ENCODE measurements at regions not wholly inside any gene's neighbourhood (a gene's known extent, or its start where the extent isn't known, plus 50 kb on each side); places are given as distances from the start of the nearest gene placed in this dataset.

DNA sequence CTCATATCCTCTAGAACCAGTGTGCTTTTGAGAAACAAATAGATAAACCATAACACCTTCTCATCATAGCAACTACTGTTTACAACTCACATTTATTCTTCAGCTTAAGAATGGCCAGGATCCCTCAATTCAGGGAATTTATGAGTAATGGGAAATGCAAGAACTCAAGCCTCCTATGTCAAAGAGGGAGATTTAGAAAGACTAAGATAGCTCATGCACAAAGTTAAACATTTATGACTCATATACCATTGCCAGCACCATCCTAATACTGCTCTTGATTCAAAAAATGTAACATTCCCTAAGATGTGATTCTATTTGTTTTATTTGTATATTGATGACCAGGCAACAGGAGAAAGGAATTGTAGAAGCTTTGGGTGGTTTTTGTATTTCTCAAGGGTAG, 172.8 kb downstream of the CYP26B1 start:
- no peaks in the 10 kb centered on the region for H3K36me3 ChIP-seq
- H3K27me3 ChIP-seq = no peaks in the 10 kb centered on the region
- no peak overlapping the region for H3K4me3 ChIP-seq
- TF ChIP-seq POLR2A (IDR thresholded peaks at IDR 0.05) = no peak
- TF ChIP-seq, protein P1, sequence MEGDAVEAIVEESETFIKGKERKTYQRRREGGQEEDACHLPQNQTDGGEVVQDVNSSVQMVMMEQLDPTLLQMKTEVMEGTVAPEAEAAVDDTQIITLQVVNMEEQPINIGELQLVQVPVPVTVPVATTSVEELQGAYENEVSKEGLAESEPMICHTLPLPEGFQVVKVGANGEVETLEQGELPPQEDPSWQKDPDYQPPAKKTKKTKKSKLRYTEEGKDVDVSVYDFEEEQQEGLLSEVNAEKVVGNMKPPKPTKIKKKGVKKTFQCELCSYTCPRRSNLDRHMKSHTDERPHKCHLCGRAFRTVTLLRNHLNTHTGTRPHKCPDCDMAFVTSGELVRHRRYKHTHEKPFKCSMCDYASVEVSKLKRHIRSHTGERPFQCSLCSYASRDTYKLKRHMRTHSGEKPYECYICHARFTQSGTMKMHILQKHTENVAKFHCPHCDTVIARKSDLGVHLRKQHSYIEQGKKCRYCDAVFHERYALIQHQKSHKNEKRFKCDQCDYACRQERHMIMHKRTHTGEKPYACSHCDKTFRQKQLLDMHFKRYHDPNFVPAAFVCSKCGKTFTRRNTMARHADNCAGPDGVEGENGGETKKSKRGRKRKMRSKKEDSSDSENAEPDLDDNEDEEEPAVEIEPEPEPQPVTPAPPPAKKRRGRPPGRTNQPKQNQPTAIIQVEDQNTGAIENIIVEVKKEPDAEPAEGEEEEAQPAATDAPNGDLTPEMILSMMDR (IDR thresholded peaks at IDR 0.05) = no peak
- TF ChIP-seq EP300 (IDR thresholded peaks at IDR 0.05) = no peak
- peaks cover 7% of the 10 kb centered on the region for H3K9me3 ChIP-seq
- no peak overlapping the region for H3K27ac ChIP-seq
- H3K4me1 ChIP-seq = no peaks in the 10 kb centered on the region
- no peak for DNase-seq (ENCODE audit: low spot score in 2 of 2)

DNA sequence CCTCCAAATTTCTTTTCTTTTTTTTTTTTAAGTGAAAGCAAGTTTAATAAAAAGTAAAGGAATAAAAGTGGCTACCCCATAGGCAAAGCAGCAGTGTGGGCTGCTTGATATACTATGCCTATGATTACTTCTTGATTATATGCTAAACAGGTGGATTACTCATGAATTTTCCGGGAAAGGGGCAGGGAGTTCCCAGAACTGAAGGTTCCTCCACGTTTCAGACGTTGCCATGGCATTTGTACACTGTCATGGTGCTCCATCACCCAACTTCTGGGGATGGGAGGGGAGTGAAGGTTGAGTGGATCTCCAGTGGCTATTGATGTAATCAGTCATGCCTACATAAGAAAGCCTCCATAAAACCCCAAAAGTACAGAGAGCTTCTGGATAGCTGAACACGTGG, 176.2 kb downstream of the CYP26B1 start:
- WGBS = 76% methylated on average over 4 of the region's 4 CpGs
- no peak overlapping the region for H3K4me3 ChIP-seq
- H3K27me3 ChIP-seq = no peaks in the 10 kb centered on the region
- H3K4me1 ChIP-seq = no peaks in the 10 kb centered on the region
- TF ChIP-seq, protein P1 (IDR thresholded peaks at IDR 0.05) = no peak
- TF ChIP-seq POLR2A (IDR thresholded peaks at IDR 0.05) (no peak), POLR2AphosphoS5 (IDR thresholded peaks at IDR 0.05) (no peak), EP300 (IDR thresholded peaks at IDR 0.05) (no peak)
- H3K27ac ChIP-seq = no peak overlapping the region
- no peak for DNase-seq (ENCODE audit: low spot score in 2 of 2)
- no peaks in the 10 kb centered on the region for H3K9me3 ChIP-seq
- no peaks in the 10 kb centered on the region for H3K36me3 ChIP-seq

- Histone ChIP-seq H3K27me3 (no peaks in the 10 kb centered on the region), H3K36me3 (no peaks in the 10 kb centered on the region), H3K4me3 (no peak overlapping the region), H3K27ac (no peak overlapping the region), H3K4me1 (no peaks in the 10 kb centered on the region), H3K9me3 (no peaks in the 10 kb centered on the region)
- no peak for DNase-seq (ENCODE audit: low spot score in 2 of 2)
- 50% methylated on average over 1 of the region's 1 CpG for WGBS
- TF ChIP-seq, protein P1 (IDR thresholded peaks at IDR 0.05) = no peak
- TF ChIP-seq POLR2A (IDR thresholded peaks at IDR 0.05) (no peak), EP300 (IDR thresholded peaks at IDR 0.05) (no peak), POLR2AphosphoS5 (IDR thresholded peaks at IDR 0.05) (no peak)
These were observed 182.1 kb downstream of the CYP26B1 start for GRCh38 chr2:71965530-71965929.

DNA sequence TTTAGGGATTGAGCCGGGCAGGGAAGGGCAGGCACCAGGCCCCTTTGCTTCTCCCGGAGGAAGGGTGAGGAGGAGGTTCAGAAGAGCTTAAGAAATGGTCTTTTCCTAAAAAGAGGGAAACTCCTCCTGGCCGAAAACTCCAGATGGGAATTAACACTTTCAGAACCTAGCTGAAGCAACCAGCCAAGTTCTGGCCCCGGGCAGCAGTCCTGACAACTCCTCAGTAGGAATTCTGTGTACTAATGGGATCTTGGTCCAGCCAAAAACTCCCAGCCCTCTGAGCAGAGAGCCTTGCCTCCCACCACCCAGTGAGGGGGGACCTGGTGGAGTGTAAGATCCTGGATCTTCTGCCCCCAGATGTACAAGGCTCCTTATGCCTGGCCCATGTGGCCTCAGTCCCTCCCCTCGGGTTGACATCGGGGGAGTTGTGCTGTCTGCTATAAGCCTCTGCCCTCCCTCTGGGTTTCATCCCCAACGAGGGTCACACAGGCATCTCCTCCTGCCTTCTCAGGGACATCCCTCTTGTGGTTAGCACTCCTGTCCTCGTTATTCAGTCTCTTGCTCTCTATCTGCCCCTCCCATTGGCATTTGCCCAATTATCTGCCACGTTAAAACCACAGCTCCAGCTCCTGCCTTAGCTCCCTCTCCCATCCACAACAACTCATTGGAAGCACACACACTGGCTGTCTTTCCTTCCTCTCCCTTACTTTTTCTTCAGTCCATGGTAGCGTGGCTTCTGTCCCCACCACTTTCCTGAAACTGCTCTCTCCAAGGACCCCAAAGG, 184.6 kb downstream of the CYP26B1 start:
- peaks cover under 1% of the 10 kb centered on the region for H3K9me3 ChIP-seq
- no peaks in the 10 kb centered on the region for H3K4me1 ChIP-seq
- WGBS = 53% methylated on average over 10 of the region's 10 CpGs
- no peaks in the 10 kb centered on the region for H3K27me3 ChIP-seq
- no peaks in the 10 kb centered on the region for H3K36me3 ChIP-seq
- H3K27ac ChIP-seq = no peak overlapping the region
- TF ChIP-seq POLR2AphosphoS5 (IDR thresholded peaks at IDR 0.05) = no peak
- TF ChIP-seq, protein P1 (IDR thresholded peaks at IDR 0.05) = no peak
- no peak for TF ChIP-seq POLR2A (IDR thresholded peaks at IDR 0.05)
- TF ChIP-seq EP300 (IDR thresholded peaks at IDR 0.05) = no peak
- H3K4me3 ChIP-seq = no peak overlapping the region
- DNase-seq (ENCODE audit: low spot score in 2 of 2) = no peak

- TF ChIP-seq EP300 (IDR thresholded peaks at IDR 0.05) = no peak
- TF ChIP-seq POLR2A (IDR thresholded peaks at IDR 0.05) = no peak
- TF ChIP-seq, protein P1 (IDR thresholded peaks at IDR 0.05) = no peak
- no peak for TF ChIP-seq POLR2AphosphoS5 (IDR thresholded peaks at IDR 0.05)
- no peaks in the 10 kb centered on the region for H3K27me3 ChIP-seq
These were observed 185.3 kb downstream of the CYP26B1 start for GRCh38 chr2:71962350-71962749.

More at GRCh38 chr2:71962350-71962749, 185.3 kb downstream of the CYP26B1 start:
- Histone ChIP-seq H3K4me1 (no peaks in the 10 kb centered on the region), H3K27ac (no peak overlapping the region), H3K36me3 (no peaks in the 10 kb centered on the region), H3K9me3 (peaks cover 6% of the 10 kb centered on the region), H3K4me3 (no peak overlapping the region)
- WGBS = 91% methylated on average over 3 of the region's 3 CpGs
- DNase-seq (ENCODE audit: low spot score in 2 of 2) = no peak
